Neuronal stem cell (in vitro differentiated cells): ENCODE measurements at regions not wholly inside any gene's neighbourhood (a gene's known extent, or its start where the extent isn't known, plus 50 kb on each side); places are given as distances from the start of the nearest gene placed in this dataset.
"Not testable (repeated sequence)": the region's sequence is repeated elsewhere in the genome, so short reads cannot be mapped to it uniquely, and the experiment has no call there.

Experiments used
- DNase-seq: peaks from one replicate; pipeline ENCODE4 v3.0.0-alpha.2; 2013; ENCODE audit warnings: low spot score
- H2AFZ ChIP-seq: one replicate; pipeline ENCODE4 v1.6.1; 2013; ENCODE audit warnings: mild to moderate bottlenecking, low read length, inconsistent platforms
- H2AK5ac ChIP-seq: 2 replicates; pipeline ENCODE4 v1.6.1; 2013; ENCODE audit warnings: low read depth, mild to moderate bottlenecking, inconsistent platforms, low read length, moderate library complexity, mixed read lengths
- H2BK120ac ChIP-seq: 2 replicates; pipeline ENCODE4 v1.6.1; 2013; ENCODE audit warnings: low read depth, mild to moderate bottlenecking, inconsistent platforms, low read length, moderate library complexity, mixed read lengths
- H2BK12ac ChIP-seq: one replicate; pipeline ENCODE4 v1.6.1; 2013; ENCODE audit warnings: low read length, inconsistent platforms
- H2BK15ac ChIP-seq: 2 replicates; pipeline ENCODE4 v1.6.1; 2013; ENCODE audit warnings: mild to moderate bottlenecking, low read length, inconsistent platforms, mixed read lengths
- H2BK5ac ChIP-seq: one replicate; pipeline ENCODE4 v1.6.1; 2013; ENCODE audit warnings: inconsistent platforms, mild to moderate bottlenecking, low read length, moderate library complexity
- H3K14ac ChIP-seq: one replicate; pipeline ENCODE4 v1.6.1; 2013; ENCODE audit warnings: low read length, inconsistent platforms
- H3K18ac ChIP-seq: 2 replicates; pipeline ENCODE4 v1.6.1; 2013; ENCODE audit warnings: low read length, inconsistent platforms
- H3K23ac ChIP-seq: 2 replicates; pipeline ENCODE4 v1.6.1; 2013; ENCODE audit warnings: low read depth, mild to moderate bottlenecking, mixed read lengths, low read length, inconsistent platforms; ENCODE audit not compliant: poor library complexity
- H3K27ac ChIP-seq: replicated peaks from 3 replicates; pipeline ENCODE4 v1.5.1; 2013; ENCODE audit warnings: low read length, inconsistent platforms
- H3K27me3 ChIP-seq, 3 experiments: 2 replicates each; pipeline ENCODE4 v1.6.1; 2013; ENCODE audit warnings: low read length in 3 of 3, mild to moderate bottlenecking in 2 of 3, inconsistent platforms in 1 of 3, low read depth in 1 of 3, mixed read lengths in 1 of 3, moderate library complexity in 1 of 3; ENCODE audit not compliant: control insufficient read depth in 3 of 3, insufficient read depth in 3 of 3
- H3K36me3 ChIP-seq, 2 donors: replicated peaks in 1 of 2; 2 replicates each; pipeline ENCODE4 v1.6.1; 2013; ENCODE audit warnings: low read length in 2 of 2; ENCODE audit not compliant: control insufficient read depth in 2 of 2, insufficient read depth in 2 of 2
- H3K4ac ChIP-seq: 2 replicates; pipeline ENCODE4 v1.6.1; 2013; ENCODE audit warnings: inconsistent platforms, mild to moderate bottlenecking, low read length, moderate library complexity
- H3K4me1 ChIP-seq, 2 donors: 1 replicate in 1 of 2; 2 replicates in 1 of 2; pipeline ENCODE4 v1.6.1; 2013; ENCODE audit warnings: low read length in 2 of 2, low read depth in 1 of 2; ENCODE audit not compliant: control insufficient read depth in 2 of 2, insufficient read depth in 1 of 2
- H3K4me2 ChIP-seq: one replicate; pipeline ENCODE4 v1.6.1; 2013; ENCODE audit warnings: mild to moderate bottlenecking, low read length, inconsistent platforms; ENCODE audit not compliant: insufficient read depth, poor library complexity, severe bottlenecking
- H3K4me3 ChIP-seq, 2 donors: 2 replicates each; pipeline ENCODE4 v1.5.1; 2013; ENCODE audit warnings: low read length in 2 of 2, mild to moderate bottlenecking in 2 of 2, inconsistent platforms in 1 of 2, moderate library complexity in 1 of 2
- H3K79me1 ChIP-seq: one replicate; pipeline ENCODE4 v1.6.1; 2013; ENCODE audit warnings: low read depth, mild to moderate bottlenecking, inconsistent platforms, low read length, moderate library complexity
- H3K9ac ChIP-seq: one replicate; pipeline ENCODE4 v1.6.1; 2013; ENCODE audit warnings: mild to moderate bottlenecking, low read depth, low read length, inconsistent platforms; ENCODE audit not compliant: poor library complexity
- H3K9me3 ChIP-seq, 2 donors: replicated peaks in 1 of 2; 2 replicates each; pipeline versions ENCODE3 to v1.6.1; 2013; ENCODE audit warnings: low read length in 2 of 2, mild to moderate bottlenecking in 2 of 2, inconsistent platforms in 1 of 2, low read depth in 1 of 2, mixed read lengths in 1 of 2, moderate library complexity in 1 of 2; ENCODE audit not compliant: control insufficient read depth in 2 of 2, insufficient read depth in 1 of 2
- H4K8ac ChIP-seq: one replicate; pipeline ENCODE4 v1.6.1; 2013; ENCODE audit warnings: low read depth, mild to moderate bottlenecking, inconsistent platforms, low read length, moderate library complexity
- H4K91ac ChIP-seq: one replicate; pipeline ENCODE4 v1.6.1; 2013; ENCODE audit warnings: low read length, low read depth, mild to moderate bottlenecking, inconsistent platforms; ENCODE audit not compliant: poor library complexity
- WGBS, 2 donors: extraction: QIAGEN DNeasy Blood & Tissue Kit; methylation state at CpG; one replicate each; pipeline ENCODE4 v1.1.7; 2013; ENCODE audit warnings: missing lambda C conversion rate in 2 of 2, mixed read lengths in 1 of 2; ENCODE audit not compliant: insufficient read length in 2 of 2, insufficient replicate concordance in 1 of 2; ENCODE audit errors: extremely low coverage in 2 of 2; 5-methylcytosine and 5-hydroxymethylcytosine counted together

- Histone ChIP-seq H3K14ac (no peak overlapping the region), H2BK15ac (no peak overlapping the region), H3K79me1 (no peaks in the 10 kb centered on the region), H3K4me1 (no peaks in the 10 kb centered on the region), H2AFZ (no peak overlapping the region), H4K91ac (no peak overlapping the region), H3K27ac (no peak overlapping the region), H3K4me3 (no peak overlapping the region), H3K23ac (no peak overlapping the region), H3K27me3 (no peaks in the 10 kb centered on the region), H2BK12ac (no peak overlapping the region), H3K9me3 (peaks cover 13 to 20% of the 10 kb centered on the region in 2 donors), H4K8ac (no peak overlapping the region), H2AK5ac (no peak overlapping the region), H2BK5ac (no peak overlapping the region), H3K4me2 (no peak overlapping the region), H2BK120ac (no peak overlapping the region), H3K4ac (no peak overlapping the region), H3K18ac (no peak overlapping the region), H3K36me3 (no peaks in the 10 kb centered on the region), H3K9ac (no peak overlapping the region)
- DNase-seq = no peak
- no CpG with 5 or more reads among the region's 1 CpG for WGBS, 2 donors
Observed at GRCh38 chr12:47610686-47611252, 95.1 kb downstream of the RPAP3 start.

GRCh38 chr12:47609806-47610205 lies 96.0 kb downstream of the RPAP3 start:
- no peaks in the 10 kb centered on the region for H3K36me3 ChIP-seq
- no CpG with 5 or more reads among the region's 3 CpGs for WGBS, 2 donors

GRCh38 chr12:47608671-47609070 lies 97.2 kb downstream of the RPAP3 start:
- not testable (repeated sequence) for H3K79me1 ChIP-seq, H3K4me3 ChIP-seq, H2BK5ac ChIP-seq, H3K14ac ChIP-seq, H3K27me3 ChIP-seq, H2BK12ac ChIP-seq, H2AFZ ChIP-seq, H3K23ac ChIP-seq, H3K18ac ChIP-seq, H3K4me2 ChIP-seq, H4K91ac ChIP-seq, H3K27ac ChIP-seq, DNase-seq, H2BK120ac ChIP-seq, H3K9ac ChIP-seq, H3K4ac ChIP-seq, H3K36me3 ChIP-seq, H4K8ac ChIP-seq, H3K4me1 ChIP-seq, H2AK5ac ChIP-seq, H2BK15ac ChIP-seq
- H3K9me3 ChIP-seq = peaks cover 8 to 26% of the 10 kb centered on the region in 2 donors
- WGBS, 2 donors = no CpG with 5 or more reads among the region's 4 CpGs

More at GRCh38 chr12:47609806-47610205, 96.0 kb downstream of the RPAP3 start:
- H3K4me2 ChIP-seq = no peak overlapping the region
- no peak overlapping the region for H3K27ac ChIP-seq
- no peak overlapping the region for H3K23ac ChIP-seq
- no peak overlapping the region for H3K4me3 ChIP-seq
- no peak for DNase-seq
- H4K8ac ChIP-seq = no peak overlapping the region
- no peak overlapping the region for H2AFZ ChIP-seq
- no peak overlapping the region for H4K91ac ChIP-seq
- H2BK5ac ChIP-seq = no peak overlapping the region
- no peak overlapping the region for H2AK5ac ChIP-seq
- H3K14ac ChIP-seq = no peak overlapping the region
- H3K18ac ChIP-seq = no peak overlapping the region
- no peak overlapping the region for H3K9ac ChIP-seq
- H3K27me3 ChIP-seq = no peaks in the 10 kb centered on the region
- no peak overlapping the region for H2BK12ac ChIP-seq
- no peak overlapping the region for H2BK120ac ChIP-seq
- H3K79me1 ChIP-seq = no peaks in the 10 kb centered on the region
- H2BK15ac ChIP-seq = no peak overlapping the region
- no peak overlapping the region for H3K4ac ChIP-seq
- no peaks in the 10 kb centered on the region for H3K4me1 ChIP-seq
- H3K9me3 ChIP-seq = peaks cover 13 to 26% of the 10 kb centered on the region in 2 donors

- Histone ChIP-seq H2AFZ (no peak overlapping the region), H3K23ac (no peak overlapping the region), H3K4me3 (no peak overlapping the region), H3K27ac (no peak overlapping the region), H3K14ac (no peak overlapping the region), H4K91ac (no peak overlapping the region), H3K27me3 (no peaks in the 10 kb centered on the region), H2BK12ac (no peak overlapping the region), H4K8ac (no peak overlapping the region), H3K36me3 (no peaks in the 10 kb centered on the region), H3K4me2 (no peak overlapping the region), H3K9ac (no peak overlapping the region), H3K18ac (no peak overlapping the region), H3K79me1 (no peaks in the 10 kb centered on the region), H2BK5ac (no peak overlapping the region), H2BK15ac (no peak overlapping the region), H2BK120ac (no peak overlapping the region), H3K4me1 (no peaks in the 10 kb centered on the region), H2AK5ac (no peak overlapping the region), H3K9me3 (peaks cover 7 to 11% of the 10 kb centered on the region in 2 donors), H3K4ac (no peak overlapping the region)
- WGBS, 2 donors = no CpG with 5 or more reads among the region's 1 CpG
- no peak for DNase-seq
Observed at GRCh38 chr12:47604221-47604873, 101.5 kb downstream of the RPAP3 start.
